Bronchial epithelial cell (primary cell): ENCODE measurements at regions not wholly inside any gene's neighbourhood (a gene's known extent, or its start where the extent isn't known, plus 50 kb on each side); places are given as distances from the start of the nearest gene placed in this dataset.
A peak's percentile ranks its signal among the peaks of the same experiment; 100 is the strongest.

Experiments used
- DNase-seq: peaks from one replicate; pipeline ENCODE4 v3.0.0-alpha.2; 2010; ENCODE audit warnings: low read depth
- FAIRE-seq: peaks from 2 replicates; lab custom pipeline; 2011; peaks lifted over from hg19 to GRCh38; lab: Jason Lieb, UNC
- H3K27me3 ChIP-seq: 2 replicates; pipeline ENCODE4 v1.5.1; 2011; ENCODE audit warnings: low read length; ENCODE audit not compliant: control insufficient read depth, insufficient read depth
- H3K36me3 ChIP-seq: 2 replicates; pipeline ENCODE4 v1.5.1; 2011; ENCODE audit warnings: low read length; ENCODE audit not compliant: control insufficient read depth, insufficient read depth
- H3K4me3 ChIP-seq: 2 replicates; pipeline ENCODE4 v1.5.1; 2011; ENCODE audit warnings: mild to moderate bottlenecking, low read depth, low read length, control low read depth
- CTCF ChIP-seq: IDR thresholded peaks from 2 replicates; pipeline ENCODE4 v1.5.1; 2011; ENCODE audit warnings: mild to moderate bottlenecking, moderate library complexity, low read length, control low read depth, inconsistent platforms; ENCODE audit not compliant: insufficient read depth, severe bottlenecking

- no peak for FAIRE-seq
- no peak for DNase-seq
- TF ChIP-seq CTCF = no peak
- Histone ChIP-seq H3K4me3 (no peak overlapping the region), H3K27me3 (no peaks in the 10 kb centered on the region), H3K36me3 (no peaks in the 10 kb centered on the region)
These were observed 509.8 kb upstream of the SMIM21 start for GRCh38 chr18:75937306-75937705.

- FAIRE-seq (no peak), DNase-seq (no peak)
These were observed 509.4 kb upstream of the SMIM21 start for GRCh38 chr18:75936862-75937261.

GRCh38 chr18:75931079-75931478 lies 503.6 kb upstream of the SMIM21 start:
- TF ChIP-seq CTCF = no peak
- Histone ChIP-seq H3K27me3 (no peaks in the 10 kb centered on the region), H3K36me3 (no peaks in the 10 kb centered on the region), H3K4me3 (no peak overlapping the region)
- DNase-seq (no peak), FAIRE-seq (no peak)

More at GRCh38 chr18:75936862-75937261, 509.4 kb upstream of the SMIM21 start:
- H3K36me3 ChIP-seq = no peaks in the 10 kb centered on the region
- no peak for TF ChIP-seq CTCF
- H3K27me3 ChIP-seq = no peaks in the 10 kb centered on the region
- no peak overlapping the region for H3K4me3 ChIP-seq

- no peak for TF ChIP-seq CTCF
- H3K36me3 ChIP-seq = no peaks in the 10 kb centered on the region
- FAIRE-seq = no peak
- H3K4me3 ChIP-seq = no peak overlapping the region
- no peaks in the 10 kb centered on the region for H3K27me3 ChIP-seq
- DNase-seq = no peak
These were observed 501.2 kb upstream of the SMIM21 start for GRCh38 chr18:75928706-75929105.

- Histone ChIP-seq H3K36me3 (no peaks in the 10 kb centered on the region), H3K4me3 (no peak overlapping the region), H3K27me3 (no peaks in the 10 kb centered on the region)
- TF ChIP-seq CTCF = no peak
- DNase-seq (no peak), FAIRE-seq (no peak)
These were observed 500.3 kb upstream of the SMIM21 start for GRCh38 chr18:75927791-75928190.

- no peaks in the 10 kb centered on the region for H3K27me3 ChIP-seq
- H3K4me3 ChIP-seq = no peak overlapping the region
- no peak for FAIRE-seq
- peak; percentile 75 for DNase-seq
- H3K36me3 ChIP-seq = no peaks in the 10 kb centered on the region
- no peak for TF ChIP-seq CTCF
These were observed 499.3 kb upstream of the SMIM21 start for GRCh38 chr18:75926811-75927210.
